T-helper 1 cell treated with Interleukin-12 subunit alpha and Interleukin-12 subunit beta and Interleukin-4 antibody, amounts not matched to agents 30 μg/mL and 1 μg/mL, for 36 hours (primary cell): ENCODE measurements at regions not wholly inside any gene's neighbourhood (a gene's known extent, or its start where the extent isn't known, plus 50 kb on each side); places are given as distances from the start of the nearest gene placed in this dataset.

Source experiments
- H3K27ac Mint-ChIP-seq: one replicate; pipeline ENCODE4 v1.8.0; 2021; ENCODE audit warnings: mild to moderate bottlenecking, mixed read lengths
- H3K27me3 Mint-ChIP-seq: one replicate; pipeline ENCODE4 v1.8.0; 2021; ENCODE audit warnings: low read depth, mixed read lengths
- H3K36me3 Mint-ChIP-seq: one replicate; pipeline ENCODE4 v1.8.0; 2021; ENCODE audit warnings: low read depth, mixed read lengths
- H3K4me1 Mint-ChIP-seq: one replicate; pipeline ENCODE4 v1.8.0; 2021; ENCODE audit warnings: low read depth, mixed read lengths
- H3K4me3 Mint-ChIP-seq: one replicate; pipeline ENCODE4 v1.8.0; 2021; ENCODE audit warnings: mild to moderate bottlenecking, moderate library complexity, mixed read lengths
- H3K9me3 Mint-ChIP-seq: one replicate; pipeline ENCODE4 v1.8.0; 2021; ENCODE audit warnings: mixed read lengths

DNA sequence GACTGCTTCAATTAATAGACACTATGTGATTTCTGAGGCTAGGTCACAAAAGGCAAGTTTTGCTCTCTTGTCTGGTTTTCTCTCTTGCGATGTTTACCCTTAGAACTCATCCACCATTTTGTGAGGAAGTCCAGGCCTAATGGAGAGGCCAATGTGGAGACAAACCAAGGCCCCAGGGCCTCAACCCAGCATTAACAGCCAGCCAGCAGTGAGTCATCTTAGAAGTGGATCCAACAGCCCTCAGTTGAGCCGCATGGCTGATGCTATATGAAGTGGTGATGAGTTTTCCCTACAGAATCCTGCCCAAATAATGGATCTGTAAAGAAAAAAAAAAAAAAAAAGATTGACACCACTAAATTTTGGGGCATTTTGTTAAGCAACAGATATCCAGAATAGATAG, 95.1 kb downstream of the DNTTIP2 start:
- Mint-ChIP-seq H3K27me3 (peaks cover 9% of the 10 kb centered on the region), H3K9me3 (no peaks in the 10 kb centered on the region), H3K27ac (no peak overlapping the region), H3K4me3 (no peak overlapping the region), H3K4me1 (no peaks in the 10 kb centered on the region), H3K36me3 (no peaks in the 10 kb centered on the region)

- H3K36me3 Mint-ChIP-seq: no peaks in the 10 kb centered on the region
- no peaks in the 10 kb centered on the region for H3K9me3 Mint-ChIP-seq
- no peak overlapping the region for H3K4me3 Mint-ChIP-seq
- H3K27me3 Mint-ChIP-seq: peaks cover 11% of the 10 kb centered on the region
- H3K4me1 Mint-ChIP-seq: no peaks in the 10 kb centered on the region
- H3K27ac Mint-ChIP-seq: no peak overlapping the region
Measured at GRCh38 chr1:93779540-93780165, 98.0 kb upstream of the BCAR3 start.

- H3K9me3 Mint-ChIP-seq: no peaks in the 10 kb centered on the region
- H3K36me3 Mint-ChIP-seq: no peaks in the 10 kb centered on the region
- no peaks in the 10 kb centered on the region for H3K4me1 Mint-ChIP-seq
- H3K27ac Mint-ChIP-seq: no peak overlapping the region
- no peak overlapping the region for H3K4me3 Mint-ChIP-seq
- peaks cover 11% of the 10 kb centered on the region for H3K27me3 Mint-ChIP-seq
Measured at GRCh38 chr1:93778457-93778856, 96.8 kb upstream of the BCAR3 start.

GRCh38 chr1:93777255-93777654, 95.6 kb upstream of the BCAR3 start:
- peaks cover 11% of the 10 kb centered on the region for H3K27me3 Mint-ChIP-seq
- H3K27ac Mint-ChIP-seq: no peak overlapping the region
- H3K4me3 Mint-ChIP-seq: no peak overlapping the region
- no peaks in the 10 kb centered on the region for H3K36me3 Mint-ChIP-seq
- H3K4me1 Mint-ChIP-seq: no peaks in the 10 kb centered on the region
- H3K9me3 Mint-ChIP-seq: no peaks in the 10 kb centered on the region

GRCh38 chr1:93776728-93777127, 95.1 kb upstream of the BCAR3 start:
- H3K4me1 Mint-ChIP-seq: no peaks in the 10 kb centered on the region

DNA sequence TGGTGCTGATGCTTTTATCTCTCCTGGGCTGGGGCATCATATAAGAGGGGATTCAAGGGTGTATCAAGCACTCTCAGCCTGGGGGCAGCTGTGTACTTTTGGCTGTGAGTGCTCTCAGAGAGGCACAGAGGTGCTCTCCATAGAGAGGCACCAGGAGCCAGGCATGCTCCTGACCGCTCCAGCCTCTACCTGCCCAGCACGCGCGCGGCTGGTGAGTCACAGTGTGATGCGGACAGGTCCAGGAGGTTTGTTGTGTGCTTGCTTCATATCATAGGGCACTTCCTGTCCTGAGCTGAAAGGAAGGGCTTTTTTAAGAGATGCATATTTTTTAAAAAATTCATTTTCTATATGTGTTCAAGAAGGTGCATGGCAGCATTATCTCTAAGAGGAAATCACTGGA, 93.6 kb upstream of the BCAR3 start:
- H3K36me3 Mint-ChIP-seq: no peaks in the 10 kb centered on the region
- H3K27ac Mint-ChIP-seq: no peak overlapping the region
- H3K9me3 Mint-ChIP-seq: no peaks in the 10 kb centered on the region
- no peaks in the 10 kb centered on the region for H3K4me1 Mint-ChIP-seq
- H3K27me3 Mint-ChIP-seq: peaks cover 10% of the 10 kb centered on the region
- H3K4me3 Mint-ChIP-seq: no peak overlapping the region

More at GRCh38 chr1:93776728-93777127, 95.1 kb upstream of the BCAR3 start:
- Mint-ChIP-seq H3K27me3 (peaks cover 11% of the 10 kb centered on the region), H3K4me3 (no peak overlapping the region), H3K36me3 (no peaks in the 10 kb centered on the region), H3K9me3 (no peaks in the 10 kb centered on the region), H3K27ac (no peak overlapping the region)

- no peak overlapping the region for H3K4me3 Mint-ChIP-seq
- no peak overlapping the region for H3K27ac Mint-ChIP-seq
- no peaks in the 10 kb centered on the region for H3K9me3 Mint-ChIP-seq
- no peaks in the 10 kb centered on the region for H3K36me3 Mint-ChIP-seq
- peaks cover 6% of the 10 kb centered on the region for H3K27me3 Mint-ChIP-seq
- H3K4me1 Mint-ChIP-seq: no peaks in the 10 kb centered on the region
Measured at GRCh38 chr1:93774707-93775106, 93.1 kb upstream of the BCAR3 start.

- Mint-ChIP-seq H3K27ac (no peak overlapping the region), H3K27me3 (peaks cover 8% of the 10 kb centered on the region), H3K4me1 (peaks cover 2% of the 10 kb centered on the region), H3K4me3 (no peak overlapping the region), H3K36me3 (no peaks in the 10 kb centered on the region), H3K9me3 (no peaks in the 10 kb centered on the region)
Measured at GRCh38 chr1:93773049-93773838, 91.6 kb upstream of the BCAR3 start.

GRCh38 chr1:93771843-93772242, 90.2 kb upstream of the BCAR3 start:
- Mint-ChIP-seq H3K4me1 (peaks cover 6% of the 10 kb centered on the region), H3K36me3 (no peaks in the 10 kb centered on the region), H3K27ac (no peak overlapping the region), H3K9me3 (no peaks in the 10 kb centered on the region), H3K4me3 (no peak overlapping the region), H3K27me3 (peaks cover 7% of the 10 kb centered on the region)

DNA sequence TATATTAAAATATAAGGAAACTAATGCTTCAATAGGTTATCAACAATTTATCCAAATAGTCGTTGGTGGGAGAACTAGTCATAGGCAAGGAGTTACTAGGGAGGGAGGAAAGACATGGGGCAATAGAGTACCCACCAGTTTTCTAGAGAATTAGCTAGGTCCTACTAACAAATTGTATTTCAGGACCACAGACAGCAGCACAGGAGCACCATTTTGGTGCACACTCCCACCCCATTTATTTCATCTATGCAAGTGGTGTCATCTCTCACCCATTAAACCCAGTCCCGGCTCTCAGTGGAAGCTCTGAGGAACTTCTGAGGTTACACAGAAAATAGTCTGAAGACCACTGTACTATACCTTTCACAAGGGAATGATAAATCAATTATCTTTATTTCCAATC, 89.0 kb upstream of the BCAR3 start:
- Mint-ChIP-seq H3K4me1 (peaks cover 6% of the 10 kb centered on the region), H3K36me3 (no peaks in the 10 kb centered on the region), H3K4me3 (no peak overlapping the region), H3K9me3 (no peaks in the 10 kb centered on the region), H3K27ac (no peak overlapping the region), H3K27me3 (peaks cover 7% of the 10 kb centered on the region)

DNA sequence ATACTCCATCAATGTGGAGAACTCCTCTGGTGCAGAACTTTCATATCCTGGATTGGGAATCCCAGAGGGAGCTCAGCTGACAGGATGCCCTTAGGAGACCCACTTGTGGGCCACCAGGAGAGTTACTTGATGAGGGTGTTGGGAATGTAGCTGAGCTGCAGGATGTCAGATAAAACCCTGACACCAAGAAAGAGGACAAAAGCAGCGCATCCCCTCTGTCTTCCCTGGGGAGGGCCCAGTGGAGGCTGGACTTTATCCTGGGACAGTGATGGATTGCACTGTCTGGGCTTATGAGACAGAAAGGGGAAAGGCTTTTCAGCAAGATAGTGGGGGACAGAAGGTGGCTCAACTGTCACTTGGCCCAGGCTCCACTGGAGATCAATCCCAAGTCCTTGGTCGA, 88.1 kb upstream of the BCAR3 start:
- Mint-ChIP-seq H3K27me3 (peaks cover 7% of the 10 kb centered on the region), H3K36me3 (no peaks in the 10 kb centered on the region), H3K27ac (no peak overlapping the region), H3K4me1 (peaks cover 6% of the 10 kb centered on the region), H3K4me3 (no peak overlapping the region), H3K9me3 (no peaks in the 10 kb centered on the region)

GRCh38 chr1:93768380-93768863, 86.8 kb upstream of the BCAR3 start:
- Mint-ChIP-seq H3K4me1 (peaks cover 6% of the 10 kb centered on the region), H3K27ac (no peak overlapping the region), H3K36me3 (no peaks in the 10 kb centered on the region), H3K4me3 (no peak overlapping the region), H3K9me3 (no peaks in the 10 kb centered on the region), H3K27me3 (peaks cover 7% of the 10 kb centered on the region)

- peaks cover 7% of the 10 kb centered on the region for H3K27me3 Mint-ChIP-seq
- H3K9me3 Mint-ChIP-seq: no peaks in the 10 kb centered on the region
- H3K4me1 Mint-ChIP-seq: peaks cover 11% of the 10 kb centered on the region
- H3K27ac Mint-ChIP-seq: no peak overlapping the region
- no peaks in the 10 kb centered on the region for H3K36me3 Mint-ChIP-seq
- no peak overlapping the region for H3K4me3 Mint-ChIP-seq
Measured at GRCh38 chr1:93766451-93766850, 84.8 kb upstream of the BCAR3 start.

DNA sequence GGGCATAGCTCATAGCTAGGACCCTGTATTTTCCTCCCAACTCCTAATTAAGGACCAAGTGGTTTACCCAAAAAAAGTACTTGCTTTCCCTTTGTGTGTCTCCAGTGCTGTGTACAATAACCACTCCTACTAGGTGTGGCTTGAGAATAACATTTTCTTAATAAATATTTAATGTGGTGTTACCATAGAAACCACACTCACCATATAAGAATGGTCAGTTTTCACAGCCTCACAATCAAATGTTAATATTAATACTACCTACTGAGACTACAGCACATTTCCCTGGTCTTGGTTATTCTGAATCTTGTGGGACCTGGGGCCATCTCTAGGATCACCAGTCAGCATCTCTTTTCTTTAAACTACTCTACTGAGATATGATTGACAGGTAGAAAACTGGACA, 83.5 kb upstream of the BCAR3 start:
- H3K27ac Mint-ChIP-seq: no peak overlapping the region
- H3K27me3 Mint-ChIP-seq: peaks cover 7% of the 10 kb centered on the region
- no peaks in the 10 kb centered on the region for H3K36me3 Mint-ChIP-seq
- H3K9me3 Mint-ChIP-seq: no peaks in the 10 kb centered on the region
- H3K4me3 Mint-ChIP-seq: no peak overlapping the region
- H3K4me1 Mint-ChIP-seq: peaks cover 11% of the 10 kb centered on the region

- Mint-ChIP-seq H3K4me3 (no peak overlapping the region), H3K4me1 (peaks cover 12% of the 10 kb centered on the region), H3K27ac (no peak overlapping the region), H3K27me3 (peaks cover 7% of the 10 kb centered on the region), H3K36me3 (no peaks in the 10 kb centered on the region), H3K9me3 (no peaks in the 10 kb centered on the region)
Measured at GRCh38 chr1:93764366-93764750, 82.7 kb upstream of the BCAR3 start.
